CD4-positive, CD25-positive, alpha-beta regulatory T cell (primary cell): ENCODE measurements at regions not wholly inside any gene's neighbourhood (a gene's known extent, or its start where the extent isn't known, plus 50 kb on each side); places are given as distances from the start of the nearest gene placed in this dataset.

Experiments used
- ATAC-seq, 2 donors: fragments of 150-1000 bp; cut with Tn5 transposase; one replicate each; pipeline ENCODE4 v1.10.0; 2021; ENCODE audit warnings: low read depth in 2 of 2, moderate number of reproducible peaks in 2 of 2, moderate library complexity in 1 of 2
- DNase-seq, 3 donors: peaks; one replicate each; pipeline versions ENCODE4 v3.0.0 to v3.0.0-alpha.2; 2012 to 2022; ENCODE audit warnings: mixed read lengths in 1 of 3
- H3K27ac ChIP-seq: one replicate; pipeline ENCODE4 v1.7.0; 2013; ENCODE audit warnings: mild to moderate bottlenecking, low read length; ENCODE audit not compliant: insufficient read depth, poor library complexity, severe bottlenecking
- H3K27me3 ChIP-seq: one replicate; pipeline ENCODE4 v1.7.0; 2013; ENCODE audit warnings: low read length; ENCODE audit not compliant: control insufficient read depth, insufficient read depth
- H3K36me3 ChIP-seq: one replicate; pipeline ENCODE4 v1.7.0; 2013; ENCODE audit warnings: mild to moderate bottlenecking, low read length, moderate library complexity; ENCODE audit not compliant: control insufficient read depth, insufficient read depth
- H3K4me1 ChIP-seq: 2 replicates; pipeline ENCODE4 v1.7.0; 2013; ENCODE audit warnings: mild to moderate bottlenecking, low read length; ENCODE audit not compliant: insufficient read depth, control insufficient read depth, poor library complexity, severe bottlenecking
- H3K4me3 ChIP-seq: one replicate; pipeline ENCODE4 v1.7.0; 2013; ENCODE audit warnings: low read depth, mild to moderate bottlenecking, low read length, moderate library complexity
- H3K9me3 ChIP-seq, 2 experiments: 1 replicate in 1 of 2; 2 replicates in 1 of 2; pipeline ENCODE4 v1.7.0; 2013; ENCODE audit warnings: low read length in 2 of 2, mild to moderate bottlenecking in 1 of 2, moderate library complexity in 1 of 2; ENCODE audit not compliant: control insufficient read depth in 2 of 2
- H3K27ac Mint-ChIP-seq, 3 donors: one replicate each; pipeline ENCODE4 v1.8.0; 2020 to 2022; ENCODE audit warnings: mild to moderate bottlenecking in 3 of 3, mixed read lengths in 3 of 3, moderate library complexity in 2 of 3
- H3K27me3 Mint-ChIP-seq: one replicate; pipeline ENCODE4 v1.8.0; 2022; ENCODE audit warnings: mild to moderate bottlenecking, mixed read lengths
- H3K36me3 Mint-ChIP-seq: one replicate; pipeline ENCODE4 v1.8.0; 2020; ENCODE audit warnings: mixed read lengths
- H3K4me1 Mint-ChIP-seq, 4 donors: one replicate each; pipeline ENCODE4 v1.8.0; 2020 to 2022; ENCODE audit warnings: mixed read lengths in 4 of 4, mild to moderate bottlenecking in 1 of 4
- H3K4me3 Mint-ChIP-seq, 4 donors: one replicate each; pipeline ENCODE4 v1.8.0; 2020 to 2022; ENCODE audit warnings: mild to moderate bottlenecking in 4 of 4, mixed read lengths in 4 of 4, moderate library complexity in 3 of 4
- H3K9me3 Mint-ChIP-seq, 7 donors: one replicate each; pipeline ENCODE4 v1.8.0; 2020 to 2022; ENCODE audit warnings: mixed read lengths in 7 of 7, mild to moderate bottlenecking in 3 of 7, moderate library complexity in 2 of 7

DNA sequence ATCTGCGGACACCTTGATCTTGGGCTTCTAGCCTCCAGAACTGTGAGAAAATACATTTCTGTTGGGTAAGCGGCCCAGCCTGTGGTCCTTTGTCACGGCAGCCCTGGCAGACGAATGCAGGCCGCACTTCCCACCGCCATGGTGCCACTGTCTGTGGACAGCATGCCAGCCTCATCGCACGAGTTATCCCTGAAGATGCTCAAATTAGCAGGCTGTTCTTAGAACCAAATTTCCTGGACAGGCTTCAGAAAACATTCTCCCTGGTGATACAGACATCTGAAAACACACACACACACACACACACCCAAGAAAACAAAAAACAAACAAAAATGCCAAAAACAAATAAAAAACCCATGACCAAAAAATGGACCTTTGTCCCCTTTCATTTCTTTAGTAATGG is 343.5 kb upstream of the GATB start:
- DNase-seq (no peak), ATAC-seq (no peak)
- Mint-ChIP-seq H3K4me1 (peaks cover 34 to 99% (median 63%) of the 10 kb centered on the region in 4 donors), H3K27me3 (no peaks in the 10 kb centered on the region), H3K9me3 (no peaks in the 10 kb centered on the region), H3K36me3 (peaks cover 20% of the 10 kb centered on the region), H3K27ac (peak overlapping the region; percentile 86 to 99 (median 99)), H3K4me3 (peak overlapping the region in 2 of 4 donors; percentile 3 to 80)
- Histone ChIP-seq H3K27ac (peak overlapping the region; percentile 91), H3K4me3 (no peak overlapping the region), H3K4me1 (peaks cover 74% of the 10 kb centered on the region), H3K9me3 (no peaks in the 10 kb centered on the region), H3K36me3 (no peaks in the 10 kb centered on the region), H3K27me3 (no peaks in the 10 kb centered on the region)

DNA sequence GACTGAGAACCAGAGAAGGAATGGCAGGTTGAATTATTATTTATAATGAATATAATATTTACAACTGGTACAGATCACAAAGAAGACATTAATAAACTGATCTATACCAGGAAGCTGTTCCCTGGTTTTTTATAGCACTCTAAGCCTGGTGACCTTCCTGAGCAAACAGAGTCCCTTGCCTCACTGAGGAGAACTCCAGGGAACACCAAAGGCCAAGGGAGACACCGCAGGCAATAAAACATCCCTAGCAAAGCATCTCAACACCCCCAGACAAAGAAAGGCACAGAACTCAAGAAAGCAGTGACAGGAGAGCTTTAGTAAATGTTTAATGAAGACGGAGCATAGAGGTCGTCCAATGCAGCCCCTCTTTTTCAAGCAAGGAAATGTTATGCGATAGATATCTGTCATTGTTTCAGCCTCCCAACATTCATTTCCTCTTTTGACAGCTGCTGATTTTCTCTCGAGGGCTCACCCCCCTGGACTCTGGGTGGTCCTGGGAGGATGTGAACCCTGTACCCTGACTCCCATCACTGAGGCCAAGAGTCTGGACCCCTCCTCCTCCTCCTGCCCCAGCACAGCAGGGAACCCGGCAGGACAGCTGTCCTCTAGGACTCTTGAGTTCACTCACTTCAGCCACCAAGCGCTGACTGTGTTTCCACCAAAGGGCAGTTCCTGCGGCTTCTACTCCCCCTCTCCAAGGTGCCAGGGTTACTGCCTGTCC is 342.5 kb upstream of the GATB start:
- Mint-ChIP-seq H3K4me1 (peaks cover 34 to 99% (median 66%) of the 10 kb centered on the region in 4 donors), H3K36me3 (peaks cover 20% of the 10 kb centered on the region), H3K9me3 (no peaks in the 10 kb centered on the region), H3K4me3 (peak overlapping the region; percentile 80 to 90 (median 87)), H3K27me3 (no peaks in the 10 kb centered on the region), H3K27ac (peak overlapping the region; percentile 98 to 99 (median 99))
- Histone ChIP-seq H3K27ac (peak overlapping the region; percentile 91), H3K36me3 (no peaks in the 10 kb centered on the region), H3K9me3 (no peaks in the 10 kb centered on the region), H3K4me3 (peak overlapping the region; percentile 86), H3K27me3 (no peaks in the 10 kb centered on the region), H3K4me1 (peaks cover 84% of the 10 kb centered on the region)
- ATAC-seq, result no peak
- no peak for DNase-seq

DNA sequence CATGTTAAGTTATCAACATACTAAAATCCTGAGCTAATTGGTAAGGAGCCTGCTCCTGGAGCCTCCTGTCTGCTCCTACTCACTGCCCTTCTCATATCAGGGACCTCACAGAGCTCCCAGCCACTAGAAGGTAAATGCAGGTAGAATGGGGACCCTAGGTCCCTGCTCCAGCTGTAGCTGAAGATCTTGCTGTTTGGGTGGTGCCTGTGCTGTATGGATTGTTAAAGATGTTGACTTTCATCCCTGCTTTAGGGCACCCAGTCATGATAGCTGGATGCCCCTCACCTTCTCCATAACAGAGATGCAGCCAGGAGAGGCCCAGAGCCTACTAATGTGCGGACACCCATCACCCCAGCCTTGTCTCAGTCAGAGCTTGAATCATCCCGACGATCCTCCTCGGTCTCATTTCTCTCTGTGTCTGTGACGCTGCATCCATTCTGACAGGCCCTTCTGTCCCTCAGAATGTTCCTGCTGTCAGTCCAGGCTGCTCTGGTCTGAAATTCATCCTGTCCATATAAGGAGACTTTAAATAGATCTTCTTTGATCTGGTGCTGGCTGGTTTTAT is 341.7 kb upstream of the GATB start:
- H3K36me3 Mint-ChIP-seq, result peaks cover 20% of the 10 kb centered on the region
- H3K9me3 Mint-ChIP-seq, result no peaks in the 10 kb centered on the region
- H3K4me3 ChIP-seq, result peak overlapping the region; percentile 86
- no peaks in the 10 kb centered on the region for H3K27me3 ChIP-seq
- no peak for DNase-seq
- peak overlapping the region; percentile 98 to 99 (median 99) for H3K27ac Mint-ChIP-seq
- H3K4me3 Mint-ChIP-seq, result peak overlapping the region; percentile 80 to 90 (median 87)
- no peaks in the 10 kb centered on the region for H3K9me3 ChIP-seq
- H3K27ac ChIP-seq, result peak overlapping the region; percentile 91
- no peaks in the 10 kb centered on the region for H3K27me3 Mint-ChIP-seq
- peaks cover 34 to 95% (median 63%) of the 10 kb centered on the region in 4 donors for H3K4me1 Mint-ChIP-seq
- peaks cover 92% of the 10 kb centered on the region for H3K4me1 ChIP-seq
- ATAC-seq, result no peak
- no peaks in the 10 kb centered on the region for H3K36me3 ChIP-seq

DNA sequence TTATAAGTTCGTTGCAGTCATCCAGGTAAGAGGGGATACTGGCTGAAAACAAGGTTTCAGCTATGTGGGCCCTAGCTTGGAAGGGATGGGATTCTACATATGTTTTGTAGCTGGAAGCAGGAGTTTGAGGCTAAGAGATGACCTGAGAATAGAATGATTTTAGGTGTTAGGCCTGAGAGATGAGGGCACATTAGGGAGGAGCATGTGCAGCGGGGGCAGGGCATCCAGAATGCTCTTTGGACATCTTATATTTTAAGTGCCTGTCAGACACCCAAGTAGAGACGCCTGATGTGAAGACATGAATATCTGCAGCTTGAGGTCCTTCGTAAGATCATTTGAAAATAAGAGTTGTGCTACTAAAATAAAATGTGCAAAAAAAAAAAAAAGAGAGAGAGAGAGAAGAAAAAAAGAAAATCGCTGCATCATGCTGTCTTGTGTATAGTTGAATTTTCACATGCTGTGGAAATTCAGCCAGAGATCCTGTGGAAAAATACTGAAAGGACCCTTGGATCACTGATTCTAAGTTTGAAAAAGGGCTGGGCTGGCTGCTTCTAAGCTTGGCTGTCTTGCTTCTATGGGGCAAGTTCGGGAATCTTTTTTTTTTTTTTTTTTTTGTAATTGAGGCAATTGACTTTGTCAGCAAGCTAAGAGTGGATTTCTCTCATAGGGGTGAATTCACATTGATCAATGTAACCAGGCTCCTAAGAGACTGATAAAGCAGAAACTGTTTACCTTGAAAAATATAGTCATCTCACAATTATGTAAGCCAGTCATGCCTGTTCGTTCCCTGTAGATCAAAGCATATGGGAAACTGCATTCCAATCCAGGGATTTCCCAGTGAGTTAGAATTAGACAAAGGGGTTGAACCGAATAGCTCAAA is 341.0 kb upstream of the GATB start:
- peak overlapping the region; percentile 86 for H3K4me3 ChIP-seq
- Mint-ChIP-seq H3K27ac (peak overlapping the region; percentile 98 to 99 (median 99)), H3K27me3 (no peaks in the 10 kb centered on the region), H3K4me1 (peaks cover 34 to 95% (median 61%) of the 10 kb centered on the region in 4 donors), H3K9me3 (peaks cover 0 to 1% (median 0%) of the 10 kb centered on the region in 7 donors), H3K4me3 (peak overlapping the region; percentile 80 to 90 (median 87)), H3K36me3 (peaks cover 19% of the 10 kb centered on the region)
- ATAC-seq (no peak), DNase-seq (peak in 1 of 3 donors; percentile 47)
- peaks cover 98% of the 10 kb centered on the region for H3K4me1 ChIP-seq
- no peaks in the 10 kb centered on the region for H3K9me3 ChIP-seq
- H3K36me3 ChIP-seq, result no peaks in the 10 kb centered on the region
- peak overlapping the region; percentile 91 for H3K27ac ChIP-seq
- no peaks in the 10 kb centered on the region for H3K27me3 ChIP-seq

DNA sequence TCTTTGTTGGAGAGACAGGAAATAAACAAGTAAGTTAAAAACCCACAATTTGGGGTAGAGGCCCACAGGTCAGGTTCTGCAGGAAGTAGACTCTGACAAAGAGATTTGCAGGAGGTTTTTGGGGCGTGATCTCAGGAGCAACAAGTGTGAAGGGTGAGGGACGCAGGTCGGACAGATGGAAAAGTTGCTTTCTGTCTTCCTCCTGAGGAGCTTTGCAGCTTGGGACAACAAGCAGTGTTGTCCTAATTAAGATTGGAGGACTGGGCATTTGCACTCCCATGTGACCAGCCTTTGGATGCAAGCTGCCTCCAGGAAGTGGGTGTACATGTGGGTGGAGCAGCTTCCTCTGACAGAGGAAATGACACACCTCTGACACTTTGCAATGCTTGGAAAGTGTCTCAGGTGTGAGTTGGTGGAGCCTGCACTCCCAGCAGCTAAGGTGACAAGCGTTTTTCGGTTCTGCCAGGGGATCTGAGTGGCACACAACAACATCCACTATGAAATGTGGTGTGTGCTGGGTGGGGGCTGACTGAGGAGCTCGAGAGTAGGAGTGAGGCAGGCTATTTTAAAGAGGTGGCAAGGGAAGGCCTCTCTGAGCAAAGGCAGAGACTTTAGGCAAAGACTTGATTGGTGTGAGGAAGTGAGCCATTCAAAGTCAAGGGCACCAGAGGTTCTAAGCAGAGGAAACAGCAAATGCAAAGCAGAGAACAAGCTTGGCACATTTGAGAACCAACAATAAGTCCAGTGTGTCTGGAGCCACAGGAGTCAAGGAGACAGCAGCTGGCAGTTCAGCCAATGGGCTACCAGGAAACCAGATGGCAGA is 339.8 kb upstream of the GATB start:
- ATAC-seq, result peak; percentile 89 to 92
- Histone ChIP-seq H3K27ac (peak overlapping the region; percentile 91), H3K9me3 (no peaks in the 10 kb centered on the region), H3K4me3 (peak overlapping the region; percentile 86), H3K4me1 (peaks cover 97% of the 10 kb centered on the region), H3K36me3 (no peaks in the 10 kb centered on the region), H3K27me3 (no peaks in the 10 kb centered on the region)
- H3K9me3 Mint-ChIP-seq, result peaks cover 0 to 1% (median 0%) of the 10 kb centered on the region in 7 donors
- peaks cover 25 to 95% (median 65%) of the 10 kb centered on the region in 4 donors for H3K4me1 Mint-ChIP-seq
- H3K36me3 Mint-ChIP-seq, result peaks cover 15% of the 10 kb centered on the region
- no peaks in the 10 kb centered on the region for H3K27me3 Mint-ChIP-seq
- peak overlapping the region; percentile 80 to 90 (median 87) for H3K4me3 Mint-ChIP-seq
- H3K27ac Mint-ChIP-seq, result peak overlapping the region; percentile 98 to 99 (median 99)
- peak; percentile 55 to 98 (median 91) for DNase-seq

DNA sequence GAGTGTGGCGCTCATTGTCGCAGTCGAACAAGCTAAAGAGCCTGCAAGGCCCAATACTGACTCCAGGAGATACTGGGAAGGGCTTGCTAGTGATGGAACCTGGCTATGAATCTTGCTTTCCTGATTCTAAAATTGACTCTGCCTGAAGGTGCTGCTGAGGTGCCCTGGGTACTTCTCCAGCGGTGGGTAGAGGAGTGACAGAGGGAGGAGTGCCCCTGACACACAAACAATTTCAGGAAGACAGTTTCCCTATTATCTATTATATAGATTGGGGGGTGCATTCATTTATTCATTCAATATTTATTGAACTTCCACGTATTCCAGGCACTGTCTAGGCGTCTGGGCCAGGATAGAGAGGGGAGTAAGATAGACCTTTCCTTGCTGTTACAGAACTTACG is 339.2 kb upstream of the GATB start:
- Histone ChIP-seq H3K9me3 (no peaks in the 10 kb centered on the region), H3K27ac (peak overlapping the region; percentile 91), H3K27me3 (no peaks in the 10 kb centered on the region), H3K4me1 (peaks cover 96% of the 10 kb centered on the region), H3K36me3 (no peaks in the 10 kb centered on the region), H3K4me3 (peak overlapping the region; percentile 86)
- Mint-ChIP-seq H3K4me3 (peak overlapping the region; percentile 80 to 90 (median 87)), H3K36me3 (peaks cover 12% of the 10 kb centered on the region), H3K4me1 (peaks cover 25 to 95% (median 65%) of the 10 kb centered on the region in 4 donors), H3K27ac (peak overlapping the region; percentile 98 to 99 (median 99)), H3K27me3 (no peaks in the 10 kb centered on the region), H3K9me3 (peaks cover 0 to 2% (median 0%) of the 10 kb centered on the region in 7 donors)
- ATAC-seq (no peak), DNase-seq (no peak)

DNA sequence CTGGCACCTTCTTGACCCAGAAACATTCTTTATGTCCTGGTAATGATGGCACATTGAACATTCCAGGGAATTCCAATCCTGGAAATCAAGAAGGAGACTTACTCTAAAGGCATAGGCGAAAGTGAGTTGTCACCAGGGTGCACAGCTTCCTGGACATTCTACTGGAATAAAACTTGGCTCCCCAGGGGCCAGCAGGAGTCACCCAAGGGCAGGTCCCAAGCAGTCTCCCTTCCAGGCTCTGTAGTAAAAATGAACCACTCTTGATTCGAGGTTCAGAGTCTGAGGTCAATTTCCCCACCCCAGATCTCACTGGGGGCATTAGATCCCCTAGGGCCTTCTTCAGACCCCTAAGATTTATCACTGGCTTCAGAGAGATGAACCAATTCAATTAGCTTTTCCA is 338.7 kb upstream of the GATB start:
- H3K27ac ChIP-seq, result peak overlapping the region; percentile 91

More for the DNA sequence above, 338.7 kb upstream of the GATB start:
- Mint-ChIP-seq H3K4me3 (peak overlapping the region in 3 of 4 donors; percentile 80 to 90 (median 89)), H3K4me1 (peaks cover 25 to 95% (median 66%) of the 10 kb centered on the region in 4 donors), H3K27me3 (no peaks in the 10 kb centered on the region), H3K36me3 (peaks cover 9% of the 10 kb centered on the region), H3K27ac (peak overlapping the region; percentile 98 to 99 (median 99)), H3K9me3 (peaks cover 0 to 2% (median 0%) of the 10 kb centered on the region in 7 donors)
- Histone ChIP-seq H3K4me1 (peaks cover 92% of the 10 kb centered on the region), H3K36me3 (no peaks in the 10 kb centered on the region), H3K9me3 (no peaks in the 10 kb centered on the region), H3K27me3 (no peaks in the 10 kb centered on the region), H3K4me3 (peak overlapping the region; percentile 86)
- DNase-seq (peak in 1 of 3 donors; percentile 42), ATAC-seq (no peak)
